Activated naive CD4-positive, alpha-beta T cell treated with Interleukin-2 at 50 U/mL for 16 hours (primary cell): ENCODE measurements at regions not wholly inside any gene's neighbourhood (a gene's known extent, or its start where the extent isn't known, plus 50 kb on each side); places are given as distances from the start of the nearest gene placed in this dataset.

Experiments
- DNase-seq: peaks from one replicate; pipeline ENCODE4 v3.0.0-alpha.2; 2020

DNA sequence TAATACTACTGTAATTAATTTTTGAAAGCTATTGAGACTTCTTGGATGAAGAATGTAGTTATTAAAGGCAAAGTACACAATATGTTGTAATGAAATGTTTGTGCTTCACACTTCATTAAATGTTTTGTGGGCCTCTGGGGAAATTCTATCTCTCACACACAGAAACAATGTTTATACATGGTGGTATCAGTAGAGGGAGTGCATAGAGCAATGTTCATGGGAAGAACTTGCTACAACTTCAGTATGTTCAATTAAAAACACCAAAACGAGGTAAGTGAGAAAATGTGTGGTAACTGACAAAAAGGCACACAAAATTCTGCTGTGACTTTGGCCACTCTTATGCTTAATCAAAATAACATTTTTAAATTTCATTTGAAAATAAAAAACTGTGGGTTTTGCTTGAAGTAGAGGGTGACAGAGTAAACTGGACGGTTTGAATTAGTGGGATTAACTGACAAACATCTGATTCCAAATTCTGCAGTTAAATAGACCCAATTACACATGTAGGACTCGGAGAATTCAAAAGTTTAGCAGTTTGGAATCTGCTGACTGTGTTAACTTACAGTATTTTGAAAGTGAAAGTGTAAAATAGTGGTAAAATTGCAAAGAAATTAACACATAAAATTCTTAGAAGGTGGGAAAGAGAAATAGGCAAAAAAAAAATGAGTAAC lies 111.4 kb upstream of the TTC29 start:
- no peak for DNase-seq

DNA sequence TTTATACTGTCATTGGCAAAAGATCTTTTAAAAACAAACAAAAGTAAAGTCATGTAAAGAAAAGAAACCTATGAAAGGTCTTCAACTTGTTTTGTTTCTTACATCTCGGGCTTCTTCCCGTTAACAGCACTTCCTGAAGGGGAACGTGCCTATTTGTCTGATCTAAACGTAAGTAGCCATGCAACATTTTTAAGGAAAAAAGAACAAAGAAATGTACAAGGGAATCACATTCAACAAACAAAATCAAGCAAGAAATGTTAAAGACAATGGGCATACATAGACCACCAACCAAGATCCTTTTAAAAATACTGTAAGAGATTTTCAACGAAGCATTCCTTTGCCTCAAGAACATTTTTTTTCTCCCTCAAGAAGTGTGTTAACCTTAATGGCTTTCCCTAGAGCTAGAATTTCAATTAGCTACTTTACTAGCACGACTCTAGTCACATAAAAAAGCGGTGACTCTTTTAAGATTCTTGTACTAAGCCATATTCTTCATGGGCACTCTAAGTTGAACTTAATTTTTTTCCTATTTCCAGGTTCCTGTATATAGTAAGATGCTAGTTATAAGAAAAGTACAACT lies 112.0 kb upstream of the TTC29 start:
- no peak for DNase-seq

GRCh38 chr4:147059064-147059731 lies 113.5 kb upstream of the TTC29 start:
- DNase-seq: no peak

DNA sequence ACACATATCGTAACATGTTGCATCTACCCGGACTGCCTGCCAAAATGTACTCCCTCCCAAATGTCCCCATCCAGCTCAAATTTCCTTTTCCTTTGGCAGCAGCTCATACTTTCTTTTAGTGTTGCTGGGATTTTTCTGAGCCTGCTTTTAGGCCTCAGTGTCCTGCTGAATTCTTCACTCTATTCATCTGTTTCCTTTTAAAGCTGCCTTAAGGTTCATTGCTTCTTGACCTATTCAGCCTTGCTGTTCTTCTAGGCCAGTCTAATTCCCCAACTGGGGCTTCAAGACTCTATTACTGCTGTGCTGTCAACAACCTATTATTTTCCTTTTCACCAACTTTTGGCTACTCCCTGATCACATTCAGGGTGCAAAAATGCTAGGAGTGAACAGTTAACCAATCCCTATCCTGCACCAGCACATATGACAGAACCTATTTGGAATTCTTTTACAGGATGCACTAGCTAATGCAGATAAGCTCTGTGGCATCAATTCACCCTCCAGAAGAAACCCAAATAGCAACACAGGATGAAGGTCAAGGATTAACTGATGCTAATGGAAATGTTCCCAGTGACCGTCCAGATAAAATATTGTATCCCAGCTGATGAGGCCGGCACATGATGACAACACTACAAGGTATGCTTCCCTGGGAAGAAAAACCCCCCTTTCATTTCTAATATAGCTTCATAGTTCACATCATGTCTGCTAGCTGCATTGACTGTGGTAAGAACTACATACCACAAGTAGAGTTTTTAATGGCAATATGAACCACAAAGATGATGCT lies 114.7 kb upstream of the TTC29 start:
- DNase-seq: no peak

DNA sequence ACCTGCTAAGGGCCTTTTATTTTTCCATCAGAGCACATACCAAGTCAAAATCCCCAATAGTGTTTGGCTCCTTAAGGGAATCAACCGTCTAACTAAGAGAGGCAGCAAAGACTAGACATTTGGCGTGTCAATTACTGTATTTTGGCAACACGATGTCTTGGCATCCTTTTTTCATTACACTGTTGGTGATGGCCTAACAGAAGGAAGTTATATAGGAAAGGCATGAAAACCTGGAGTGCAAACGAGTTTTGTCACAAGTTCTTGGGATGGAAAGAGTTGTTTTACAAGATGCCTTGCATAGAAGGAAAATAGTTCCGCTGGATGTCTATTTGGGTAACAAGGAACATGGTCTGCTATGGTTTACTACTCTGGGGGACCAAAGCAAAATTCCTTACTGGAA lies 119.2 kb upstream of the TTC29 start:
- no peak for DNase-seq

DNA sequence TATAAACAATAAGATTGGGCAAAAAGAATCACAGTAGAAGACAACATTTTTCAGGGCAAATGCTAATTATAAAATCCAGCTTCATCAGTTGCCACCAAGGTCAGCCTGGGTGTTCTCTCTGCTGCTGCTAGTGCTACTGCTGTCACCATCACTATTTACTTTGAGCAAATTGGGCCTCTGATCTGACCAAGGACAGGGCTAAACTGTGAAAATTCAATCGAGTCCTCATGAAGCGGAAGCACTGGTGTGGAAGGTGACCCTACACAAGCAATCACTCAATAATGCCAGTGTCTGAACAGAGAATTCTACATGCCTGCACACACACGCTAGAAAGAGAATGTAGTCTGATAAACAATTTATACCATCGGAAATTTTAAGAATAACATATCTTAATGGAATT lies 122.9 kb upstream of the TTC29 start:
- no peak for DNase-seq

DNA sequence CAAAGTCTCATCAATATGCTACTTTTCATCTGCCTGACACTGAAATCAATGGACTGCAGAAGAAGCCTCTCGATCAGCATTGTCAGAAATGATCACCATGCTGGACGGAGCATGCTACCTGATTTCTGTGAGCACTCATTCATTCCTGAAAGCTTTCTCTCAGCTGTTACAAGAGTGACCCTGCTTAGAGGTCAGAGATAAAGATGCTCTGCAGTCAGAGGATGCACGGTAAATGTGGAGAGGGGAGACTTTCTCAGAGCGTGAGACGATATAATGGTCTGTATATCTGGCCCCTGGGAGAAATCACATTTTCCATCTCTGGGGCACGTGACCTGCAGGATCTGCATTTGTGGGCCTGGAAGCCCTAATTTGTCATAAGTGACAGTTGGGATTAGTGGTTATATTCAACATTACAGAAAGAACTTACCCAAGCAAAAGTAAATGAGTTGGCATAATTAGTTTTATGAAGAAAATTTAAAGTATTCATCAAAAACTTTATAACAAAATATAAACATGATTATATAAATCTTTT lies 125.6 kb upstream of the TTC29 start:
- DNase-seq: no peak

- DNase-seq: no peak
These were observed 130.5 kb upstream of the TTC29 start for GRCh38 chr4:147076179-147076578.

DNA sequence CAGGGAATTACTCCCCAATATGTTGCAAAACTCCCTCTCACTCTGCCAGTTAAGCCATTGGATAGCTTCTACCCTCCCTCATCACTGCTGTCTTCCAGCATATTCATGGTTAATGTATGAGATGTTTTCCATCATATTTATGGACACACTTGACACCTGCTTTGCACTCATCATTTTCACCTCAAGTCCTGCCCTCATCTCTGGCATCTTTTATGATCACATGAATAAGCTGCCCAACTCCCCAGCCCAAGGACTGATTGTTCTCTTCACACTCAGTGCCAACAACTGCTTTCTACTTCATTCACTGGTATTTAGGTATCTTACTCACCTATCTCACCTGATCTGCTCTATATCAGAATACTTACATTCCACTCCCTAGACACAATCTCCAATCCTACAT lies 131.1 kb upstream of the TTC29 start:
- DNase-seq: no peak

DNA sequence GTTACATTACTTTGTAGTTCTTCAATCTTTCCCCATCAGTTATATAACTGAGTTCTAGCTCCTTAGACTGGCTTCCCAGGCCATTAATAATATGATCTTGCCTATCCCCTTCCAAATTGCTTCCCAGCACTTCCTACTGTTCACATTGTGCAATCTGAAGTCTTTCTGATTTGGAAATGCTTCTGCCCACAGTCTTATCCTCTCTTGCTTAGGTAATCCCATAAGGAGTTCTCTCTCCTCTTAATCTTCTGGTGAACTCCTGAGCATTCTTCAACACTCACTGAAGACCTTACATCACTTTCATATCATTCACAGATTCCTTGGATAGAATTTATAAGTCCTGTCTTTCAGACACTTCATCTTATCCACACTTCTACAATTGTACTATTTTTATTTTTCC lies 132.7 kb upstream of the TTC29 start:
- no peak for DNase-seq

DNA sequence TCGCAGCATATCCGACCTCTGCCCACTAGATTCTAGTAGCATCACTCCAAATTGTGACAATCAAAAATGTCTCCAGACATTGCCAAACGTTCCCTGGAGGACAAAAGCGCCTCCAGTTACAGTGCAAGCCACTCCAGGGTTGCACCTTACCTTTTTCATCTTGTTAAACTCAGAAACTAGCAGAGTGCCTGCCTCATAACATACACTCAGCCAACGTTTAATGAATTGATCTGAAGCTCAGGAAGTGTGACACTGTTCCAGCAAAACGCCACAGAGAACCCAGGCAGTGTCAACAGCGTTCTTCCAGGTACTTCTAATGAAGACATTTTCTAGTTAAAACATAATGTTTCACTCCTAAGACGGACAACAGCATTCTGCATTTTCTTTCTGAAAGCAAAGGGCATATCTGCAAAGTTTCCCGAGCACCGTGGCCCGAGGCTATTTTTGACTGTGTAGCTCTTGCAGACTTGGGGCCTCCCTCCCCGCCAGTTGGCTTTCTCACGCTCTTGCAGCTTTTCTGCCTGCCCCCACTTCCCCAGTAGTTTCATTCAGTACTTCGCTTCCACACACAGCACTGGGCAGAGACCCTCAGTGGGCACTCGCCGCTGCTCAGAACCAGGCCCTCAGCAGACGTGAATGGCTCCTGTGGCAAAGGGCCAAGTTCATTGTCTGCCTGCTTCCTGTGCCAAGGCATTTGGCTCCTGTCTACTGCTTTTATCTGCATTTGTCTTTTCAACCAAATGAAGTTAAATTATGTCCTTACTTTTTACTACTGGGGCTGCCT lies 133.4 kb upstream of the TTC29 start:
- no peak for DNase-seq

GRCh38 chr4:147084861-147085260 lies 139.2 kb upstream of the TTC29 start:
- no peak for DNase-seq

DNA sequence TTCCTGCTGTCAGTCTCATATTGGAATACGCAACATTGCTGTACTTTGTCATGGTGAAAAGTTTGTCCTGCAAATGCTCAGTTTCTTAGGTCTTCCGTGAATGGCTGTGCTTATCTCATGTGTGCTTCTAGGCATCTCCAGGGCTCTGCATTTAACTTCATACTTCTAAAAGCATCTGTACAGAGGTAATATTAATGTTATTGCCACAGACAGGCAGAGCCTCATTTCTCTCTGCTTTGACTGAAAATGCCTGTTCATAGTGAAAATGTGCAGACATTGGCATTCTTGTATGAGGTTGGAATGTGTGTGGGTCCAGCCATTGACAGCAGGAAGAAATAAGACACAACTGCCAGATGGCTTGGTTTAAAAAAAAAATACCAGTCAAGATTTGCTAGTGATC lies 140.1 kb upstream of the TTC29 start:
- DNase-seq: no peak

DNA sequence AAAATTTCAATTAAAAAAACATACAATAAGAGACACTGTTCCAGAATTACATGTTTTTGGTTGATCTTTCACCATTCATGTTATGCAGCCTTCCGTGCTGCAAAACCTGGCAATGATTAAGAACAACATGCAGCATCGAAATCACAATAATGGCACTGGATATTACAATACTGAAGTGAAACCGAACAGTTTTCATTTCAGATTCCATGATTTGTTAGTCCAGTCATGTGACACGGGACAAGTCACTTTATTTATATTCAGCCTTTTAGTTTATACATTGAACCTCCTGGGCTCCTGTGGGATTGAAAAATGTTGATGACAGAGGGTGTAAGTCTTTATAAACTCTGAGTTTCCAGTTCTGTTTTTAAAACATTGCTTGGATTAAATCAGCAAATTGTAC lies 142.5 kb upstream of the TTC29 start:
- no peak for DNase-seq

GRCh38 chr4:147090486-147090885 lies 144.8 kb upstream of the TTC29 start:
- DNase-seq: no peak

DNA sequence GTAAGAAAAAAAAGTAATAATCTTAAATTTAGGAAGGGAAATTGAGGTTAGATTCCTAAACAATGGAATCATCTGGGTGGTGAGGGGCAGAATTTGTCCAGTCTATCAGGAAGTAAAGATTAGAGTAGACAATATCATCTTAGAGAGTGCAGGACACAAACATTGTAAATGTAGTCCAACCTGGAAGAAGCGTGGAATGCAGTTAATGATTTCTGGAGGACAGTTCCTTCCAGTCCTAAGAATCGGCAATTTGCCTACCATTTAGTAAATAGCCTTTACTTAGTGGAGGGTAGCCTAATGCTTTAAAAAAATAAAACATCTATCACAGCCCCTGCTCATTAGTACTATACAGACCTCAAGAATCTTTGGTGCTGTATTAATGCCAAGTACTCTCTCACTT lies 147.5 kb upstream of the TTC29 start:
- DNase-seq: no peak

- no peak for DNase-seq
These were observed 148.6 kb upstream of the TTC29 start for GRCh38 chr4:147094238-147094637.

GRCh38 chr4:147096667-147097604 lies 151.3 kb upstream of the TTC29 start:
- DNase-seq: no peak

DNA sequence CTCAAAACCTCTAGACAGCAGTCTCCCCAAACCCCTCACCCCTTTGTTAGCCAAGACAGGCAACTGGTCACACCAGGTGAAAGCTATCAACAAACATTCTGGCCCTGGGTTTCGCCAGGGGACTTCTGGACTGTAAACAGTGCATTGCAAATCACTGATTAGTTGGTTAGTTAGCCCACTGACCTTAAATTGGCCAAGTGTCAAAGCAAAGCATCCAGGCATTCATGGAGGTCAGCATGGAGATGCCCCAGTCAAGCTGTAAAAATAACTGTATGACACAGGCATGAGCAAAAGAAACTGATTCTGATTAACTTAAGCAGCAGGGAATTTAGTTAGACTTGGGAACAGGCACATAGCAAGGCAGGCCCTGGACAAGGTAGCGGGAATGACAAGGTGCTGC lies 156.0 kb upstream of the TTC29 start:
- DNase-seq: no peak

DNA sequence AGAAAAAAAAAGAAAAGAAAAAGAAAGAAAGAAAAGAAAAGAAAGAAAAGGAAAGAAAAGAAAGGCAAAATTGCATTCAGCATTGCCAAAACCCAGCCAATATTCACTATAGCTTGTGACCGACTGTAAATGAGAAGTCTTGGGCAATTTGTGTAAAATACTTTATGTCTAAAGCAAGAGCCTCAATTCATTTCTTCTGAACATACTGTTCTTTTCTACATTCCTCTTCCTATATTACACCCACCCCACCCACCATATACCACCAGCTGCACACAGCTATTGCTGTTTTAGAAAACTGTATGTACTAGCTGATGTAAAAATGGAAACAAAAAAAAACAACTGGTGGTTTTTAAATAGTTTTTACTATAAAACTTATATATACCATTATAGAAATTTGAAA lies 156.9 kb upstream of the TTC29 start:
- DNase-seq: no peak

GRCh38 chr4:147103403-147103946 lies 157.8 kb upstream of the TTC29 start:
- no peak for DNase-seq
